Vagina (tissue), 2 donors: ENCODE measurements at regions not wholly inside any gene's neighbourhood (a gene's known extent, or its start where the extent isn't known, plus 50 kb on each side); places are given as distances from the start of the nearest gene placed in this dataset.

Experiments
- POLR2A ChIP-seq, 2 donors: fragments of 450-650 bp; IDR thresholded peaks; one replicate each; pipeline ENCODE4 v1.6.1; 2017; ENCODE audit warnings: antibody characterized with exemption in 2 of 2, mild to moderate bottlenecking in 2 of 2, moderate library complexity in 2 of 2
- POLR2AphosphoS5 ChIP-seq, 2 donors: sonication (generic); formaldehyde crosslinking; IDR thresholded peaks; one replicate each; pipeline ENCODE4 v1.9.0; 2017; ENCODE audit warnings: antibody characterized with exemption in 2 of 2, mild to moderate bottlenecking in 2 of 2, low read depth in 1 of 2; ENCODE audit not compliant: insufficient read depth in 1 of 2
- TF ChIP-seq, protein P1 (sequence below), 3 experiments: fragments of 450-650 bp in 2 of 3; fragments of 200-600 bp in 1 of 3; sonication (generic) in 1 of 3; IDR thresholded peaks; one replicate each; pipeline ENCODE4 v1.5.1; 2017 to 2019; ENCODE audit warnings: antibody characterized with exemption in 3 of 3, mild to moderate bottlenecking in 2 of 3, moderate library complexity in 2 of 3

DNA sequence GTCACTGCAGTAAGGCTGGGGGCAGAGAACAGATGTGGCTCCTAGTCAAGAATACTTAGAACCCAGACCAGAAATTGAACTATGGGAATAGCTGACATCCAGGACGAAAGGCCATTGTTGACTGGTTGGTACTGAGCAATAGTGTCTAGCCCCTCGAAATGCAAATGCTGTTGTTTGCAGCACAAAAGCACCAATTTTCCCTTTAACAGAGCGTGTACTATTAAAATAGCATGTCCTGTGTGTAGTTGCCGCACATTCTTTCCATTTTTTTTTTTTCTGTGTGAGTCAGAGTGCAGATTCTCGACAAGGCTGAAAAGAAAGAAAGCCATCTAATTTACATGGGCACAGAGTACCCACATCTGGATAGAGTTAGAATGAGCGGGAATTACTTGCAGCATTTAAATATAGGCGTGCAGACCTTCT, 302.4 kb downstream of the PTEN start:
- TF ChIP-seq POLR2A (IDR thresholded peaks at IDR 0.05) (no peak), POLR2AphosphoS5 (IDR thresholded peaks at IDR 0.05; ENCODE audit: insufficient read depth in 1 of 2, low read depth in 1 of 2) (no peak)
- TF ChIP-seq, protein P1, sequence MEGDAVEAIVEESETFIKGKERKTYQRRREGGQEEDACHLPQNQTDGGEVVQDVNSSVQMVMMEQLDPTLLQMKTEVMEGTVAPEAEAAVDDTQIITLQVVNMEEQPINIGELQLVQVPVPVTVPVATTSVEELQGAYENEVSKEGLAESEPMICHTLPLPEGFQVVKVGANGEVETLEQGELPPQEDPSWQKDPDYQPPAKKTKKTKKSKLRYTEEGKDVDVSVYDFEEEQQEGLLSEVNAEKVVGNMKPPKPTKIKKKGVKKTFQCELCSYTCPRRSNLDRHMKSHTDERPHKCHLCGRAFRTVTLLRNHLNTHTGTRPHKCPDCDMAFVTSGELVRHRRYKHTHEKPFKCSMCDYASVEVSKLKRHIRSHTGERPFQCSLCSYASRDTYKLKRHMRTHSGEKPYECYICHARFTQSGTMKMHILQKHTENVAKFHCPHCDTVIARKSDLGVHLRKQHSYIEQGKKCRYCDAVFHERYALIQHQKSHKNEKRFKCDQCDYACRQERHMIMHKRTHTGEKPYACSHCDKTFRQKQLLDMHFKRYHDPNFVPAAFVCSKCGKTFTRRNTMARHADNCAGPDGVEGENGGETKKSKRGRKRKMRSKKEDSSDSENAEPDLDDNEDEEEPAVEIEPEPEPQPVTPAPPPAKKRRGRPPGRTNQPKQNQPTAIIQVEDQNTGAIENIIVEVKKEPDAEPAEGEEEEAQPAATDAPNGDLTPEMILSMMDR (IDR thresholded peaks at IDR 0.05), result no peak
